DMS79 treated with DMSO at 0.1 percent for 48 hours (cell line): ENCODE measurements at regions not wholly inside any gene's neighbourhood (a gene's known extent, or its start where the extent isn't known, plus 50 kb on each side); places are given as distances from the start of the nearest gene placed in this dataset.
A peak's percentile ranks its signal among the peaks of the same experiment; 100 is the strongest.
"Not testable (repeated sequence)": the region's sequence is repeated elsewhere in the genome, so short reads cannot be mapped to it uniquely, and the experiment has no call there.

ENCODE experiments used
- DNase-seq: peaks from one replicate; lab custom pipeline; 2025; lab: John Stamatoyannopoulos, UW

DNA sequence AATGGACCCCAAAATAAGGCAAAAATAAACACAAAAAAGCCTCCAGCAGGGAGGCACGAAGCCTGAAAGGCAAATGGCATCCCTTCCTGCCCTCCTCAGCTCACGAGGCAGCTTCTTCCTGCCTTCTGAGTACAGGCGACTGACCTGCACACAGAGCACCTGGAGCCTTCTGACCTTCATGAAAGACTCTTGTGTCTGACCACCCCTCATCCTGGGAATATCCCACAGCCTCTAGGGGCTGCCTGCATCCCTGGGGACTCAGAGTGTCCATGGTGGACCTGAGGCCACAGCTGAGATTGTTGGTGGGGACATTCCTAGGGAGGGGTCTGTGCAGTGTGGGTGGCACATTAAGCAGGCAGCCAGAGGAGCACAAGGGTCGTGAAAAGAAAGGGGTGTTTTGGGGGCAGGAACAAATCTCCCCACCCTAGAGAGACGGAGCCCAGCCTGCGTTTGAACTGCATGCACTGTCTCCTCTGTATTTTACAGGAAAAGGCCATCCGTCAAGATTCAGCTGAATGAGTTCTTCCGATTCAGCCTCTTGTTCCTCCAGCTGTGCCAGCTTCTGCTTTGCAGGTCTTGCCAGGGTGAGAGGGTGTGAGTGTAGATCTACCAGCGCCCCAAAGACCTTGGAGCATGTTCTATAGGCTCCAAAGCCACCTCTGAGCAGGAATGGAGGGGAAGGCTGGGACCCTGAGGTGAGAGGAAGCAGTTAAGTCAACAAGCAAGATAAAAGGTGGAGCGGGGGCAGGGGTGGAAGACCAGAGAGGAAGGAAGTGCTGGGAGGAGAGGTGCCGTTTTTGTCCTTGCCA lies 80.4 kb upstream of the MEF2A start:
- DNase-seq: no peak

DNA sequence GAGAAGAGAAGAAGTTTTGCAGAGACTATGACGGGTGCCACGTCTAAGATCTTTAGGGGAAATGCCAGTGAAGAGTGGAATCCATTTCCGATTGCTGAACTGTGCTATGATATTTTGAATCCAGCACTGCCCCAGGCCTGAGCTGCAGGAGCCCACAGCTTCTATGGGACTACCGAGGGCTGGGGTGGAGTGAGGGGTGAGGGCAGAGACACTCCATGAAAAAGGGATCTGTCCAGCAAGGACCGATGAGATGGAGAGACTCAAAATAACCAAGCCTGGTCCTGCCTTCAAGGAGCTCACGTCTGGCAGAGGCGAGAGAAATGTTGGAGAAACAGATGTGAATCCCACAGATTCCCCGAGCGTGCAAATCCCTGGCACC lies 79.8 kb upstream of the MEF2A start:
- no peak for DNase-seq

DNA sequence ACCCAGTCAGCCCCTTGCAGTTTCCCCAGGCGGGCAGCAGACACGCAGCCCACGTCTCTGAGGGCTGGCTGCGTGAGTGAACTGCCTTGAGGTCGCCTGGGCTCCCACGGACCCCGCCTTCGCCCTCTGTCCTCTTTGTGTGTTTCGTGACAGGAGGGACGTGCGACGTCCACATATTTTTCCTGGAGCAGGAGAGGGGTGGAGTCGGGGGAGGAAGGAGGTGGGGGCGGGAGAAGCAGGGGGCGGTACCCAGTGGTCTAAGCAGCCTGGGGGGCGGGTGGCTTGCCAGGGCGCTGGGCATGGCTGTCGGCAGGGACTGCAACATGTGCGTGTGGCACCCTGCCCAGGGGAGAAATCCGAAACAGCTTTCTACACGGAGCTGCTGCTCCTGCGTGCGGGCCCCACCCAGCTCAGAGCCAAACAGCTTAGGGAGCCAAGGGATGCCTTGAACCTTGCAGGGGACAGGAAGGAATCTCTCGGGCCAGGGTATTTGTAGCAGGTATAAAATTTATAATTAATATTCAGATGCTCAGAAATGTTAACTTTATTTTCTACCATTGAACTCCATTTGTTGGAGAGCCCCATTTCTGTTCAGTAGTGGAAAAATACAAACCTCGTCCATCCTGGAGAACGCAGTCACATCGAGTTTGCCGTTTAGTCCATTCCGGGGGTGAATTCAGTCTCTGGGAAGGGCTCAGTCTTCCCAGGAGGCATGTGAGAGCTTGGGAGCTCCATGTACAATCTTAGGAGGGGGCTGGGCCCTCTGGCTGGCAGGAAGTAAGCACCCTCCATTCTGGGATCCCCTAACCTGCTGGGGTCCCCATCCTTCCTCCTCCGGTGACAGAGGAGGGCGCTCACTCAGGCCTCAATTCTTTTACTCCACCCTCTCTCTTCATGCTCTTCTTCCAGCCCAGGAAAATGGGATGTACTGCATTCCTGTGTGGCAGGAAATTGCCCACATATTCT lies 79.1 kb upstream of the MEF2A start:
- DNase-seq: peak; percentile 16

DNA sequence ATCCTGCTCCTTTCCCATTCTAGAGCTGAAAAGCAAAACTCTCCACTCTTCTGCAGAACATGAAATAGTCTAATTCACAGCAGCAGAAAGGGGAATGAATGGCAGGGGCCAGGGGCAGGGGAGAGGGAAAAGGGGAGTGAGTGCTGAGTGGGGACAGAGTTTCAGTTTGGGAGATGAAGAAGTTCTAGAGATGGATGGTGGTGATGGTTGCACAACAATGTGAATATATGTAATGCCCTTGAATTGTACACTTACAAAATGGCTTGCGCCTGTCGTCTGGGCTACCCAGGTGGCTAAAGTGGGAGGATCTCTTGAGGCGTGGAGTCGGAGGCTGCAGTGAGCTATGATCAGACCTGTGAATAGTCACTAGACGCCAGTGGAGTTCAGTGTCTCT lies 78.5 kb upstream of the MEF2A start:
- no peak for DNase-seq

DNA sequence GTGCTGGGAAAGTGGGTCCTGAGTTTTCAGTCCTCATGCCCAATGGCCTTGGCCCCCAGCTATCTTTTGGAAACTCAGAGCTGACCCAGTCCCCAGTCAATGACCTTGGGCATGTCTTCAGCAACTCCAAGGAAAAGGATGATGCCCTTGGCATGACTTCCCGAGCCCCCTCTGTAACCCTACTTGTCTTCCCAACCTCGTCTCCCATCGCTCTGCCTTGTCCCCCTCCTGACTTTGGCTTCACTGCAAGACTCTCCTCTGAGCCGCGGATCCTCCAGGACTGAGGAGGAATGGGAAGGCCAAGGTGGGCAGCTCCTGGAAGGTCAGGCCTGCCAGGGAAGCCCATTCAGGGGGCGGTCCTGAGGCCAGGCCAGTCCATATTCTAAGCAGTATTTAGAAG lies 73.5 kb upstream of the MEF2A start:
- DNase-seq: no peak

DNA sequence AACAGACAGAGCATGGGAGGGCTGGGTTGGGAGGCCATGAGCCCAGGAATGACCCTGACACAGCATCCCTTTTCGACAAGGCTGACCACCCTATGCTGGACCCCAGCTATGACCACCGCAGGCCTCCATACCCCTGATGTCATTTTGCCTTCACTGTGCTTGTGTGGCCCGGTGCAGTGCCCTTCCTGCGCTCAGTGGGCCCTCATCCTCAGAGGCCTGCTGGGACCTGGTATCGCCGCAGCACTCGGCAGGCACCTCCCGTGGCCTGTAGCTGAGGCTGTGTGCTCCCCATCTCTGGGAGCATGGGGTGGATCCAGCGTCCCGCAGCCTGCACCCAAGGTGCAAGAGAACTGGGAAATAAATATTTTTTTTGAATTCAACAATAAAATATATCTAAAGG lies 73.1 kb upstream of the MEF2A start:
- DNase-seq: no peak

- DNase-seq: no peak
These were observed 72.3 kb upstream of the MEF2A start for GRCh38 chr15:99493461-99493860.

- DNase-seq: not testable (repeated sequence)
These were observed 71.1 kb upstream of the MEF2A start for GRCh38 chr15:99494536-99495233.

GRCh38 chr15:99495430-99496301 lies 70.1 kb upstream of the MEF2A start:
- no peak for DNase-seq

DNA sequence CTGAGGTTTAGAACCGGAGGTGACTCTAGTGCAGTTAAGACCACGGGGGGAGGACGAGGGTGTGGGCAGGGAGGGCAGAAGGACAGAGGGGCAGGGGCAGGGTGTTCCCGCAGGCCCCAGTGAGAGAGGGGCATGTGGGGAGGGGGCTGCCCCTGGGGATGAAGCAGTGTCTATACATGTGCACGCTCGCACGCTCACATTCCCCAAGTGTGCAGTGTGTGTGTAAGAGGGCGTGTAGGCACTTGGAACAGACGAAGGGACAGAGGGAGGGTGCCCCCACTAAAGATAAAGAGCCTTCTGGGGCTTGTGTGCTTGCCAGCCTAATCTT lies 69.5 kb upstream of the MEF2A start:
- no peak for DNase-seq

GRCh38 chr15:99502182-99502581 lies 63.6 kb upstream of the MEF2A start:
- no peak for DNase-seq

DNA sequence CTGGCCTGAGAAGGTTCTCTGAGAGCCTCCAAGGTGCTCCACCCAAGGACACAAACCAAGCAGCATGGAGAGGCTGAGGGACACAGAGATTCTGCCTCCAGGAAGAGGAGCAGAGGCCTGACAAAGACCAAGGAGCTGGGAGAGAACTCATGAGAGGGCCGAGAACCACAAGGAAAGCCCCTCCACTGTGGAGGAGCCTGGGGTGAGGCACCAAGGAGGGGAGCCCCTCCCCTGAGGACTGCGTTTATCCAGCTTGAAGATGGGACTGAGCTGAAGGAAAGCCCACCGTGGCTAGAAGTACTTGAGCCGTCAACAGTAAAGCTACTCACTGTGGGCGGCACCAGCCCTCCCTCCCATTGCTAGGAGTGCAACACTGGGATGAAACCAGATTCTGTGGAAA lies 63.1 kb upstream of the MEF2A start:
- no peak for DNase-seq

DNA sequence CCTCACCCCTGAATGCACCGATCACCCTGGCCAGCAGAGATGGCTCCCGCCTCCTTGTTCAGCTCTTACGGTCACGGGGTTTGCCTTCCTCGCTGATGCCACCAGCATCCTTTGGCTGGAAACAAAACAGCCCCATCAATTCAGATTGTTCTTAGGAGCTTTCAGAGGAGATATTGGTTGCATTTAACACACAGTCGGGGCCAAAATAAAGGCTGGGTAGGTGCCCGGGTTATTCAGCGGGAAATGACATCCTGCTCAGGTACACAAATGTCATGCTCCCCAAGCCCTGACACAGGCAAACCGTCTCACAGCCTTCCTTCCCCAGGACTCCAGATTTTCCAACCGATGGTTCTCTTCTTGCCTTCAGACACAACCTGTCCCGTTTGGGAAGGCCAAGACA lies 62.4 kb upstream of the MEF2A start:
- DNase-seq: no peak

GRCh38 chr15:99504071-99504822 lies 61.5 kb upstream of the MEF2A start:
- DNase-seq: no peak

DNA sequence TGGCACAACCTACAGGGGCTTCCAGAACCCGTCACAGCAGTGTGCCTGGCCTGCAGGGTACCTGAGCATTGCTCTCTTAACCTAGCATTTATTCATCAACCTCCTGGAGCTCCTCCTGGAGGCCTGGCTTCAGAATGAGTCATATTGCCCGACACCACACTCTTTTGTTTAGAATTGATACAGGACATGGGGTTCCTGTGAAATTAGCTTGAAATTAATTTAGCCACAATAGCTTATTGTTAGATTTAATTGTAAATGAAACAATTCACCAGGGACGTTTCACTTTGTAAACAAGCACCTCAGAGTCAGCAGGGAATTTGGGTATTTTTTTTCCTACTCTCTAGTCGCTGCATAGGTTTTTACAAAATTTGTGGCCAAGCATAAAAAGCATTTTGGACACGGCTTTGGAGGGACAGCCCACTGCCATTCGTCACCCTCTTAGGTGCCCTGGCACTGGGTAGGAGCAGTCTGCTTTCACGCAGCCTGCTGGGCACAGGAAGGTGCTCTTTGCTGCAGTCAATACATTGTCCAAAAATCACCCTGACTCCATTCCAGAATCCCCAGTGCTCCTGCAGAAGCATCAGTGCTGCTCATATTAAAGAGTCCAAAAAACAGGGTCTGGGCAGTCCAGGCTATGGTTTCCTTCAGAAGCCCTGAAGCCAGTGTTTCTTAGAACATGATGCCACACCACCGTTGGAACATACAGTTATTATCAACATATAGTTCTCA lies 60.8 kb upstream of the MEF2A start:
- DNase-seq: no peak

DNA sequence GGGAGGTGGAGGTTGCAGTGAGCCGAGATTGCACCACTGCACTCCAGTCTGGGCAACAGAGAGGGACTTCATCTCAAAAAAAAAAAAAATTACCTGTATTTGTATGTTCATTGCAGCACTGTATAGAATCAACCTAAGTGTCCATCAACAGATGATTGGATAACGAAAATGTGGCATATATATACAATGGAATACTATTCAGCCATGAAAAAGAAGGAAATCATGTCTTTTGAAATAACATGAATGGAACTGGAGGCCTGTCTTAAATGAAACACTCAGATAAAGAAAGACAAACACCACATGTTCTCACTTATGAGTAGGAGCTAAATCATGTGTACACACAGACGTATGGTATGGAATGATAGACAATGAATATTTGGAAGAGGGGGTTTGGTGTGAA lies 59.4 kb upstream of the MEF2A start:
- no peak for DNase-seq

DNA sequence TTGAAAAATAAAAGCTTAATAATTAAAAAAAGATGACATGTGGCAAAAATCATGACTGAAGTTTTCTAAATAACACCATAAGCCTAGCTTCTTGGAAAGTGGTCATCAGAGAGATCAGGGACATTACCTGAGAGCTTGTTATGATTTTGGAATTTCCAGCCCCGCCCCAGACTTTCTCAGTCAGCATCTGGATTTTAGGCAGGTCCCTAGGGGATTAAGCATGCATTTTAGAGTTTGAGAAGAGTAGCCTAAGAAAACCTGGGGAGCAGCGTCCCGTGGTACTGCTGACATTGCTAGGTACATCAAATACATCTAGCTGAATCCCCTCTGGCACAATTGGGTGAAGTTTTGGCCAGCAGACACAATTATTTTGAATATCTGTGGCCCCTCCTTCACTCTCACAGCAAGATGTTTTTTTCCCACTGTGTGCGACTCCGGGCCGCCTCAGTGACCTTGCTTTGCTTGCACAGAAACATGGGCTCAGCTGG lies 58.7 kb upstream of the MEF2A start:
- DNase-seq: no peak

DNA sequence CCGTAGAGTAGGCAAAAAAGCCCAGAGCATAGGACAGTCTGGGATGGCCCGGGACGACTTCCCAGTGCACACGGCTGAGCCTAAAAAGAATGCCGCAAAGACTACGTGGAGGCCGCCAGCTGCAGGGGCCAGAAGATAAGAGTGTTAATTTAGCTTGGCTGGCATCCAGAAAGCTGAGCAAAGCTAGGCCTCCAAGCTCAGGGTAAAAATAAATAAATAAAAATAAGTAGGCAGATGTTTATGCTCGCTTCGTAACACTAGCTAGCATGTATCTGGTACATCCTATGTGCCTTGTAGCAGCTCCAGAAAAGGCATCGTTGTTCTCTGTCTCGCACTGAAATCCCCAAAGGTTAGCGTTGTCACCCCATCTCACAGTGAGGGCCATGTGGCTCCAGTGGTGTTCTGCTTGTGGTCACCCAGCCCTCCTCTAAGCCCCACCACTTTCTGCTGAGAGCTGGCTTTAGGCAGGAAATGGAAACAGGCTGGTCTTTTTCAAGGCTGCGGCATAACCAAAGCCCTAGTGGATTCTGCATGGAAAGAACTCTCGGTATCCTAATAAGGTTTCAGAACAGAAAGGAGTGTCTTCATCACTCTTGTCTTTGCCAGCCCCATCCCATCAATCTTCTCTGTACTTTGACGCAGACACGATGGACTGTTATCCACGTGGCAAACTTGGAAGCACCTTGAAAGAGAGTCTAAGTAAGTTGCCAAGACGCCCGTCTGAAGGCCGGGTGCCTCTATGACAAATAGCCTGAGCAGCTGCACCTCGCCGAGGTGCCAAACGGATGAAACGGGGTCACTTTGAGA lies 58.1 kb upstream of the MEF2A start:
- DNase-seq: peak; percentile 35

DNA sequence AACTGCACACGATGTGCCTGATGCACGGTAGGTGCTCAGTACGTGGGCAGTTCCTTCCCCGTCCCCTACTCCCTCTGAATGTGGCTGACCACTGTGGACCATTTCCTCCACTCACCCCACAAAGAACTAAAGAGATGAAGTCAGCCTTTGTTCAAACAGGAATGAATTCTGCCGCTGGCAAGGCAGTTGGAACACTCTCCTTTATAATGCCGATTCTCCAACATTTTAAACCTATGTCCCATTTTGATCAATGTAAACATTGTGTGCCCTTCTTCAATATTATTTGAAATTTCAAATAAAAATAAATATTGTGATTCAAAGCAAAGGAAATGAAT lies 57.5 kb upstream of the MEF2A start:
- DNase-seq: no peak
